ENCODE measurements at regions not wholly inside any gene's neighbourhood (a gene's known extent, or its start where the extent isn't known, plus 50 kb on each side); places are given as distances from the start of the nearest gene placed in this dataset.

DNA sequence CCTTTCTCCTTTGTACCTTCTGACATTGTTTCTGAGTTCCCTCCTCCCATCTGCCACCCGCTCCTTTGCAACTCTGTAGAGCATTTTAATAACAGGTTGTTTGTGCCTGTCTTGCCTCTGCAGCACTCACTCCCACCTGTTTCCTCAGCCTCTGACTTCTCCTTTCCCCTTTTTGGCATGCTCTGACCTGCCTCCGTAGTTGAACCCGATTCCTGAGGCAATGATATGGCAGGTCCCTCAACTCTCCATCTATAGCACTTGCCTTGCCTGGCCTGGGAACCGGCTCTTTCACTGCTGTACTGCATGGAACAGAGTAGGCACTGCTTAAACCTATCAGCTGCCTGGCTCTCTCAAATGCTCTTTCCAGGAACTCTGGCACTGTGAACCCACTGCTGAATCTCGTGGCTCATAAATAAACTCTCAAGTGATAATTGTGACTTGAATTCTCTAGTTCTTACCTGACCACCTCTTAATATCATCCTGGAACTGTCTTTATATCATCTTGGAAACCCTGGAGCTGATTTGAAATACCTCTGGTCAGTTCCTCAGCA is 50.3 kb downstream of the UTRN start:
- DNase-seq (ENCODE audit: low read depth) = no peak

DNA sequence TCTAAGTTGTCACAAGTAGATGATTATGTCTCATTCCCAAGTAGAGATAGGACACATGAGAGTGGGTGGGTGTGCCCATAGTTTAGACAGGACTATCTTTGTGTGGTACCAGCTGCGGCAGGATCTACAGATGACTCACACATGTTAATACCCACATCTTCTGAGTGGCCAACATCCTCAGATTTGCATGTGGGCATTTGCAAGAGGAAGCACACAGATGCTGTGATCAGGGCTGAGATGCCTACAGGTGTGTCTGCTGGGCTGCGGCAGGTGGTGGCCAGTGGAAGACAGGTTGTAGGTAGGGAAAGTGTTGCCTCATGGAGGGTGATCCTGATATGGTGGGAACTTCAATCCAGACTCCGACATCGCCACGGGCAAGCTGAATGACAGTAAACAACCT is 50.8 kb downstream of the UTRN start:
- DNase-seq (ENCODE audit: low read depth) = no peak

- DNase-seq (ENCODE audit: low read depth) = no peak
These were observed 51.8 kb downstream of the UTRN start for GRCh38 chr6:144336900-144337299.

DNA sequence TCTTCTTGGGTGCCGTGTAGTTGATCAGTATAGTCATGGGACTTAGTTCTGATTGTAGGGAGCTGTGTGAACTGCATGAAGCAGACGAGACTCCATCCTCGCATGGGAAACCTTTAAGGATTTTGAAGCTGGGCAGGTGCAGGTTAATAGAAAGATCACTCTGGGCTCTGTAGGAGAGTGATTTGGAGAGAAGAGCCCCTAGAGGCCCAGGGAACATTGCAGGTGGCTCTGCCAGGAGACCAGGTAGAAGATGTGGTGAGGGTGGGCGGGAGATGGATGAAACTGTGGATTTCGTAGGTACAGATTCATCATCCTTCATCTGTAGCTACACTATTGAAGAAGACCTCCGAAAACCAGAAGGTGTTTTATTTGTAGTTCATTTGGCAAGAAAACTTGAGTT is 53.3 kb downstream of the UTRN start:
- no peak for DNase-seq (ENCODE audit: low read depth)

- no peak for DNase-seq (ENCODE audit: low read depth)
These were observed 54.0 kb downstream of the UTRN start for GRCh38 chr6:144338951-144339700.

DNA sequence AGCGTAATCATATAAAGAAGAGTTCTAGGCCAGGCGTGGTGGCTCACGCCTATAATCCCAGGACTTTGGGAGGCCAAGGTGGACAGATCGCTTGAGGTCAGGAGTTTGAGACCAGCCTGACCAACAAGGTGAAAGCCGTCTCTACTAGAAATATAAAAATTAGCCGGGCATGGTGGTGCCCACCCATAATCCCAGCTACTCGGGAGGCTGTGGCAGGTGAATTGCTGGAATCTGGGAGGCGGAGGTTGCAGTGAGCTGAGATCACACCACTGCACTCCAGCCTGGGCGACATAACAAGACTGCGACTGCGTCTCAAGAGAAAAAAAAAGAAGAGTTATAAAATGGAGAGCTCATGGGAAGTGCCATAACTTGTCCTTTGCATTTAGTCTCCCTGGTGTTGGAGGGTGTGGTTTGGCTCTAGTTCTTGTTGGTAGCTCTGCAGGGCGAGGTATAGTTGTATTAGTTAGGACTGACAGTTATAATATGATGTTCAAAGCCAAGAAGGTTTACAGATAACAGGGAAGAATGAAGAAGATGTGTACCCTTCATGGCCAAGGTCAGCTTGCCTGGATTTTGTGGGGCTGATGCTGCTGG is 54.8 kb downstream of the UTRN start:
- no peak for DNase-seq (ENCODE audit: low read depth)

DNA sequence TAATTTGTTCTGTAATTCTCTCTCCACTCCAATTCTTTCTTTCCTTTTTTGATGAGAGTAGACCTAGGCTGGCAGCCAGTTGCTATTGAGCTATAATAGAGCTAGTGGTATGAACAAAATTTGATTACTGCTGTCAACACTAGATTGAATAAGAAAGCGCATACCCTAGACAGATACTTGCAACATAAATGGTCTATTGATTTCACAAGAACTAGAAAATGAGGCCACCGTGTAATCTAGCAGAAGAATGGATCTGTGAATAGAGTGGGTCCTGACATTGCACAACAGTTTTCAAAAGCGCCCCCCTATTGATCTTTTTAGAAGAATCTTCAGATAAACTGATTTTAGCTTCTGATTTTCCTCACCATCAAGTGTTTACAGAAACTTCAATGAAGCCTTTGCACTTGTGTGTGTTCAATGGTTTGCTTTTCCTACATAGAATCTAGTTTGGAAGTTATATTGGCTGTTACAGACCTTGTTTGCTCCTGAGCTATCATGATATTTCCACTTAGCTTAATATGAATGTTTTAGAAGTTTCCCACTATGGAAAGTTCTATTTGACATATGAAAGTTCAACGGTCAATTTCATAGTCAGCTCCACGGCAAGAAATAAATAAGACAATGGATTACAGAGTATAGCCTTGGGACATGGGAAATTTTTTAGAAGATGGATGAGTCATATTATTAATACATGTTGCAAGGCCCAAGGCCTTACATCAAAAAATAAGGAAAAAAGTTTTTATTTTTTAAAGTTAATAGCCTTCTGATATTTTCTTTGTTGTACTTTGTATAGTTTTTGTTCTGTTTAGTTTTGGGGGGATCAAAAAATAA is 55.6 kb downstream of the UTRN start:
- no peak for DNase-seq (ENCODE audit: low read depth)

DNA sequence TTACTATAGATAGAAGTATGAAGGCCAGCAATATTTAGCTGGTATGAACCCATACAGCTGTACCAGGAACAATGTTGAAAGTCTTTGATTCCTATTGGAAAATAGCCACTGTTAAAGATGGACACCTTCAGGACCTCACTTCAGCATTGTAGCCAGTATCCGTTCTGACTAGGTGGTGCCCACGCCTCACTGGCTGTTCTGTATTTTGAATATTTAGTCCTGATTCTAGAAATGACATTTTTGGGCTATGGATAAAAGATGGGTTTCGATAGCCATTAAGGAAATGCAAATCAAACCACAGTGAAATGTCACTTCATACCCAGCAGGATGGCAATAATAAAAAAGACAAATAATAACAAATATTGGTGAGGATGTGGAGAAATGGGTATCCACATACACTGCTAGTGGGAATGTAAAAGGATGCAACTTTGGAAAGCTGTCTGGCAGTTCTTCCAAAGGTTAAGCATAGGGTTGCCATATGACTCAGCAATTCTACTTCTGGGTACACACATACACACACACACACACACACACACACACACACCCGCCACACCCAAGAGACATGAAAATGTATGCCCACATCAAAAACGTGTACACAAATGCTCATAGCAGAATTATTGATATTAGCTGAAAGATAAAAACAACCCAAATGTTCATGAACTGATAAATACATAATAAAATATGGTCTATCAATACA is 56.8 kb downstream of the UTRN start:
- no peak for DNase-seq (ENCODE audit: low read depth)

- no peak for DNase-seq (ENCODE audit: low read depth)
These were observed 58.7 kb downstream of the UTRN start for GRCh38 chr6:144343701-144344428.

DNA sequence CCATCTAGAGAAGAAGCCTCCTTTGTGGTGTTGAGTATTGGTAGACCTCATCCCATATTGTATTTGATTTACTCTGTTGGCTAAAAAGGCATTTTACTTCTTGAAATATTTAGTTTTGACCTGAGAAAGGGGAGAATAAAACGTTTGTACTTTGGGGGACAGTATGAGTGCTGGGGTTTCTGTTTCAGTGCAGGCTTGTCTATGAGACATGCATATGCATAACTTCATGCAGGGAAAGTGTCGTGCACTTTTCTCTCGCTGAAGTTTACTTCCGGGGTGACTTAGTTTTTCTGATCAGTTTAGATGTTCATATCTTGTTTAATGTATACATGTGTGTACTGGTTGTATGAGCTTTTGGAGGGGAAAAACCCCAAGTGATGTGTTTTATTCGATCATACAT is 59.5 kb downstream of the UTRN start:
- no peak for DNase-seq (ENCODE audit: low read depth)

GRCh38 chr6:144345451-144345850 is 60.3 kb downstream of the UTRN start:
- no peak for DNase-seq (ENCODE audit: low read depth)

- no peak for DNase-seq (ENCODE audit: low read depth)
These were observed 61.7 kb downstream of the UTRN start for GRCh38 chr6:144346719-144347447.

DNA sequence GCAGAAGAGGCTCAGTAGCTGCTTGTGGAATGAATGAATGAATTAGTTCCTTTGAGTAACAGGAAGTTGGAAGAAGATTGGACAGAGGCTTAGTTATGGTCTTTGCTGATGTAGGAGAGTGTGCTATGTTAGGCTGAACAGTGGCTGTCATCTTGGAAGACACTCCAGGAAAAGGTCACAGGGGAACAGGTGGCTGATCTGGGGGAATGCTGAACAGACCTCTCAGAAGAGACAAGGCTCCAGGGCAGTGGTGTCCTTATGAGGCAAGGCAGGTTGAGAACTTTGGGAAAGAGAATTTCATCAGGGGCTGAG is 62.3 kb downstream of the UTRN start:
- DNase-seq (ENCODE audit: low read depth) = no peak

- no peak for DNase-seq (ENCODE audit: low read depth)
These were observed 62.8 kb downstream of the UTRN start for GRCh38 chr6:144347933-144348332.

DNA sequence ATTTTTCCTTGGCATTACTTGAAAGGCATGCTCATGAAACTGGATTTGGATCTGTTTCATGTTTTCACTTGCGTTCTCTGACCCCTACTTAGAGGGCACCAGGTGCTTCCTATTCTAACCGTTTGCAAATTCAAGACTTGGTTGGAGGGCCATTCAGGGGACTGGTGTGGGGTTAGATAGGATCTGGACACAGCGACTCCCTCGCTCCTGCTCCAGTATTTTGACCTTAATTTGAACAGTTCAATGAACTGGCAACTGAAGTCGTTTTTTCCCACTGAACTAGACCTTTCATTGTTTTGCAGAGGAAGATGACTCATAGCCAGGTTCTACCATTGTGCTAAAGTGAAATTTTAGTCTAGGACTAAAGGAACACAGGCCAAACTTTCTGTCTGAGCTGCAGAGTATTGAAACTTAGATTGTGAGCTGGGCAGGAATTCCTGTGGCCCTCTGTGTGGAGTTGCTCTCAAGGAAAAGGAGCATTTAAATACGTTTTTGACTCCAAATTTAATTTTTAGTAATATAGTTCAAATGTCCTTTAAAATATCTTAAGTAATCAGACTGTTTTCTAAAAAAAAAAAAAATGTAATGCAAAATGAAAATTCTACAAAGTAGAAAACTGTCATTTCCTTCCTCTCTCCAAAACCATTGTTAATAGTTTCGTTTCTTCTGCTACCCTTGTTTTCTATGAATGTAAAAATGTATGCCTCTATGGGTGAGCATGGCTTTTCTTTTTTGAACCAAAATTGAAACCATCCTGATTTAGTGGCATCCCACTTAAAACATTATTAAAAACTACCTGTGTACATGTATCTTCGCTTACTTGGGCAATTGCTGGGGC is 64.8 kb downstream of the UTRN start:
- DNase-seq (ENCODE audit: low read depth) = no peak

DNA sequence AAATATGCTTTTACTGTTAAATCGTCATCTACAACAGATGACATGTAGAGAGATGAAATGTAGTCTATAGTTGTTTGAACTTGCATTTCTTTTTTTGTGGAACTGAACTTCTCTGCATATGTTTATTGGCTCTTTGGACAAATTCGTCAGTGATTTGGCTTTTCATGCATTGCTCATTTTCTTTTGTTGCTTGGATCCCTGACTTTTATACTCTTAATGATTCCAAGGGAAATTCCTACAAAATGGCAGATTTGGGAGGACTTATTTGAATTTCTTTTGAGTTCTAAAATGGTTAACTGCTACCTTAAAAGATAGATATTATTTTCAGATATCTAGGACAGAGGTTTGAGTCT is 65.4 kb downstream of the UTRN start:
- no peak for DNase-seq (ENCODE audit: low read depth)

GRCh38 chr6:144351379-144352127 is 66.4 kb downstream of the UTRN start:
- DNase-seq (ENCODE audit: low read depth) = no peak

DNA sequence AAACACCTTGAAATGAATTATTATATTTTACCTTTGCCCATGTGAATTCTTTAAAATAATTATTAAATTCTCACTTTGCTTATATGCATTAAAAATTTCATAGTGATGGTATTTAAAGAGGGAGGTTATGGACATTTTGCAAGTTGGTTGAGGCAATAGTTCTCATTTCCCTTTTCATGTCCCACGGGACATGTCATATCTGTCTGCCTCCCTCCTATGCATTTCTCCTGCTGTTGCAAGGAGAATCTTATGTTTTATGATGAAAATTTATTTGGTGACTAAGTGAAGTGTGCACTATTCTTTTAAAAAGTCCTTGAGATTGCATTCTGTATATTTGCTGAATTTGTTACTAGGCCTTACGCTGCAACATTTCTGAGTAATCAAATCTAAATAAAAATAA is 67.2 kb downstream of the UTRN start:
- DNase-seq (ENCODE audit: low read depth) = no peak

DNA sequence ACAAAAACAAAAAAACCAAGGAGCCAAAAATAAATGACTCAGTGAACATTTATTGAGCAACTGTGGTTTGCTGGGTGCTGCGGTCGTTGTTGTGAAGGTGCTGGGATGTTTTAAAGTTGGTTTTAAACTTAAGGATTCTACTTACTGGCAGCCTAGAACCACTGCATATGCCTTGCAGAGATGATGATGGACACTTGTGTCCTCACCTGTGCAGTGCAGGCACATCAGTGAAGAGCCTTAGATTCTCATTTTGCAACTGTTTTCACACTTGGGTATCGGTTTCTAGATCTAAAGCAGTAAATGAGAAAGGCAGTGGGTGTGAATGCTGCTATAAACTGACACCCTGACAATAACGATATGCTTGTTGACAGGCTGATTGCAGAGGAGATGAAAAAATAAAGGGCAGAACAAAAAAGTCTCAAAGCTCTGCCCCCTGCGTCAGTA is 68.8 kb downstream of the UTRN start:
- no peak for DNase-seq (ENCODE audit: low read depth)

All from activated gamma-delta T cell treated with anti-CD3 and anti-CD28 coated beads, Interleukin-2, amount 50 U/mL, for 16 hours (primary cell).